Testis (tissue), 2 donors: ENCODE measurements at regions not wholly inside any gene's neighbourhood (a gene's known extent, or its start where the extent isn't known, plus 50 kb on each side); places are given as distances from the start of the nearest gene placed in this dataset.

Source experiments
- DNase-seq: peaks from one replicate; pipeline ENCODE4 v3.0.0-alpha.2; 2019
- H3K27ac ChIP-seq, 2 donors: fragments of 200-600 bp; sonication (generic); one replicate each; pipeline ENCODE4 v1.5.1; 2019
- H3K27me3 ChIP-seq: fragments of 200-600 bp; sonication (generic); one replicate; pipeline ENCODE4 v1.5.1; 2019
- H3K36me3 ChIP-seq: fragments of 200-600 bp; sonication (generic); one replicate; pipeline ENCODE4 v1.5.1; 2017; ENCODE audit warnings: low read depth; ENCODE audit errors: missing control alignments
- H3K4me1 ChIP-seq: fragments of 200-600 bp; sonication (generic); one replicate; pipeline ENCODE4 v1.5.1; 2019
- H3K4me3 ChIP-seq, 2 donors: fragments of 200-600 bp; sonication (generic); one replicate each; pipeline ENCODE4 v1.5.1; 2017 to 2019
- H3K9me3 ChIP-seq: fragments of 200-600 bp; sonication (generic); one replicate; pipeline ENCODE4 v1.5.1; 2017
- POLR2A ChIP-seq: fragments of 450-650 bp; IDR thresholded peaks from one replicate; pipeline ENCODE4 v1.6.1; 2017; ENCODE audit warnings: antibody characterized with exemption, mild to moderate bottlenecking, moderate library complexity
- WGBS, 2 donors: methylation state at CpG; one replicate each; pipeline ENCODE4 v1.1.5; 2018; 5-methylcytosine and 5-hydroxymethylcytosine counted together
- intact Hi-C: fragments of 100-400 bp; cut with DNase I; formaldehyde crosslinking; loops from one replicate; pipeline ENCODE4 v1.15.1; 2023; ENCODE audit warnings: low total_unique reads
- TF ChIP-seq, protein P1 (sequence below), 3 experiments: fragments of 450-650 bp in 2 of 3; fragments of 200-600 bp in 1 of 3; sonication (generic) in 1 of 3; IDR thresholded peaks; one replicate each; pipeline ENCODE4 v1.5.1; 2016 to 2019; ENCODE audit warnings: antibody characterized with exemption in 3 of 3, mild to moderate bottlenecking in 2 of 3, moderate library complexity in 1 of 3

- Histone ChIP-seq H3K4me3 (no peak overlapping the region), H3K4me1 (no peaks in the 10 kb centered on the region), H3K27ac (no peak overlapping the region), H3K36me3 (no peaks in the 10 kb centered on the region), H3K9me3 (no peaks in the 10 kb centered on the region), H3K27me3 (no peaks in the 10 kb centered on the region)
- intact Hi-C loops = no loop called here
- DNase-seq = no peak
- TF ChIP-seq, protein P1, sequence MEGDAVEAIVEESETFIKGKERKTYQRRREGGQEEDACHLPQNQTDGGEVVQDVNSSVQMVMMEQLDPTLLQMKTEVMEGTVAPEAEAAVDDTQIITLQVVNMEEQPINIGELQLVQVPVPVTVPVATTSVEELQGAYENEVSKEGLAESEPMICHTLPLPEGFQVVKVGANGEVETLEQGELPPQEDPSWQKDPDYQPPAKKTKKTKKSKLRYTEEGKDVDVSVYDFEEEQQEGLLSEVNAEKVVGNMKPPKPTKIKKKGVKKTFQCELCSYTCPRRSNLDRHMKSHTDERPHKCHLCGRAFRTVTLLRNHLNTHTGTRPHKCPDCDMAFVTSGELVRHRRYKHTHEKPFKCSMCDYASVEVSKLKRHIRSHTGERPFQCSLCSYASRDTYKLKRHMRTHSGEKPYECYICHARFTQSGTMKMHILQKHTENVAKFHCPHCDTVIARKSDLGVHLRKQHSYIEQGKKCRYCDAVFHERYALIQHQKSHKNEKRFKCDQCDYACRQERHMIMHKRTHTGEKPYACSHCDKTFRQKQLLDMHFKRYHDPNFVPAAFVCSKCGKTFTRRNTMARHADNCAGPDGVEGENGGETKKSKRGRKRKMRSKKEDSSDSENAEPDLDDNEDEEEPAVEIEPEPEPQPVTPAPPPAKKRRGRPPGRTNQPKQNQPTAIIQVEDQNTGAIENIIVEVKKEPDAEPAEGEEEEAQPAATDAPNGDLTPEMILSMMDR (IDR thresholded peaks at IDR 0.05) = no peak
These were observed 102.4 kb downstream of the BARX1 start for GRCh38 chr9:93852728-93853127.

- Histone ChIP-seq H3K4me3 (no peak overlapping the region), H3K36me3 (no peaks in the 10 kb centered on the region), H3K9me3 (no peaks in the 10 kb centered on the region), H3K27me3 (no peaks in the 10 kb centered on the region), H3K4me1 (no peaks in the 10 kb centered on the region), H3K27ac (no peak overlapping the region)
- no peak for DNase-seq
- intact Hi-C loops = no loop called here
- WGBS, 2 donors = 91 to 94% methylated on average over 3 of the region's 3 CpGs
- TF ChIP-seq POLR2A = no peak
- TF ChIP-seq, protein P1 (IDR thresholded peaks at IDR 0.05) = no peak
These were observed 108.8 kb downstream of the BARX1 start for GRCh38 chr9:93846349-93846748.

DNA sequence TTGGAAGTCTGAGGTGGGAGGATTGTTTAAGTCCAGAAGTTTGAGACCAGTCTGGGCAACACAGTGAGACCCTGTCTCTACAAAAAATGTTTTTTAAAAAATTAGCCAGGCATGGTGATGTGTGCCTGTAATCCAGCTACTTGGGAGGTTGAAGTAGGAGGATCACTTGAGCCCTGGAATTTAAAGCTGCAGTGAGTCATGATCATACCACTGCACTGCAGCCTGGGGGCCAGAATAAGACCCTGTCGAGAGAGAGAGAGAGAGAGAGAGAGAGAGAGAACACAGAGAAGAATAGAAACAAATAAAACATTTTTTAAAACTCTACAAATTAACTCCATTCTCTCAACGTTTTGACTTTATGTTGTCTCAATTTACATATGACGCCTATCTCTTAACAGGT, 111.8 kb downstream of the BARX1 start:
- H3K27ac ChIP-seq = no peak overlapping the region
- H3K4me1 ChIP-seq = no peaks in the 10 kb centered on the region
- WGBS, 2 donors = 63 to 68% methylated on average over 3 of the region's 3 CpGs
- no peaks in the 10 kb centered on the region for H3K27me3 ChIP-seq
- no peak for TF ChIP-seq POLR2A
- TF ChIP-seq, protein P1 (IDR thresholded peaks at IDR 0.05) = no peak
- DNase-seq = no peak
- intact Hi-C loops = no loop called here
- H3K9me3 ChIP-seq = no peaks in the 10 kb centered on the region
- H3K36me3 ChIP-seq = no peaks in the 10 kb centered on the region
- no peak overlapping the region for H3K4me3 ChIP-seq

DNA sequence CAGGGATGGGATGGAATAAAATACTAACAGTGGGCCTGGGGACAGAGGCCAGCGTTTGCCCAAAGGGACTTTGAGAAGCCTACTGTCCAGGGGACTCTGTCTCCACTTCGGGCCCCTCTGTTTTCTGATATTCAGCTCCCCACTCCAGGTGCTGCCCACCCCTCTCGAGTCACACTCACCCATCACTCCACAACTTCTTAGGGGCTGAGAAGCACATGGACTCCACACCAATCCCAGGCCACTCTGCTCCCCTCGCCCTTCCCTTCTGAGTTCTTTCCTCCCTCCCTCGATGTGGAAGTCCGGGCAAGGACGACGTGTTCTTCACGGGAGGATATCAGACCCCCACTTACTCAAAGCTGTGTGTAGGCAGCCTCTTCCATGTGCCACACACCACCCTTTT, 124.5 kb downstream of the BARX1 start:
- H3K27me3 ChIP-seq = no peaks in the 10 kb centered on the region
- H3K4me3 ChIP-seq = no peak overlapping the region
- TF ChIP-seq POLR2A = no peak
- TF ChIP-seq, protein P1 (IDR thresholded peaks at IDR 0.05) = no peak
- intact Hi-C loops = no loop called here
- DNase-seq = no peak
- H3K9me3 ChIP-seq = no peaks in the 10 kb centered on the region
- H3K4me1 ChIP-seq = peaks cover 4% of the 10 kb centered on the region
- 72 to 75% methylated on average over 9 of the region's 9 CpGs for WGBS, 2 donors
- no peaks in the 10 kb centered on the region for H3K36me3 ChIP-seq
- no peak overlapping the region for H3K27ac ChIP-seq

GRCh38 chr9:93830012-93830596, 125.1 kb downstream of the BARX1 start:
- Histone ChIP-seq H3K27me3 (no peaks in the 10 kb centered on the region), H3K36me3 (no peaks in the 10 kb centered on the region), H3K27ac (no peak overlapping the region), H3K4me1 (peaks cover 4% of the 10 kb centered on the region), H3K9me3 (no peaks in the 10 kb centered on the region), H3K4me3 (no peak overlapping the region)
- no peak for TF ChIP-seq POLR2A
- TF ChIP-seq, protein P1 (IDR thresholded peaks at IDR 0.05) = no peak
- intact Hi-C loops = no loop called here
- DNase-seq = no peak
- WGBS, 2 donors = 45 to 70% methylated on average over 8 of the region's 8 CpGs
